DMS153 (cell line): ENCODE measurements at regions not wholly inside any gene's neighbourhood (a gene's known extent, or its start where the extent isn't known, plus 50 kb on each side); places are given as distances from the start of the nearest gene placed in this dataset.
"Not testable (repeated sequence)": the region's sequence is repeated elsewhere in the genome, so short reads cannot be mapped to it uniquely, and the experiment has no call there.

ENCODE experiments used
- DNase-seq: peaks from one replicate; lab custom pipeline; 2025; lab: John Stamatoyannopoulos, UW

- DNase-seq: no peak
These were observed 86.7 kb upstream of the CTAGE1 start for GRCh38 chr18:22504251-22505030.

- no peak for DNase-seq
These were observed 87.5 kb upstream of the CTAGE1 start for GRCh38 chr18:22505141-22505591.

- no peak for DNase-seq
These were observed 89.3 kb upstream of the CTAGE1 start for GRCh38 chr18:22507055-22507454.

GRCh38 chr18:22509423-22509822 lies 91.7 kb upstream of the CTAGE1 start:
- no peak for DNase-seq

- DNase-seq: no peak
These were observed 93.0 kb upstream of the CTAGE1 start for GRCh38 chr18:22510697-22511096.

- no peak for DNase-seq
These were observed 96.2 kb upstream of the CTAGE1 start for GRCh38 chr18:22513721-22514481.

- no peak for DNase-seq
These were observed 96.9 kb upstream of the CTAGE1 start for GRCh38 chr18:22514655-22515054.

GRCh38 chr18:22515250-22515649 lies 97.5 kb upstream of the CTAGE1 start:
- DNase-seq: no peak

- DNase-seq: no peak
These were observed 99.6 kb upstream of the CTAGE1 start for GRCh38 chr18:22517356-22517755.

- no peak for DNase-seq
These were observed 103.5 kb upstream of the CTAGE1 start for GRCh38 chr18:22521026-22521707.

- DNase-seq: no peak
These were observed 105.8 kb upstream of the CTAGE1 start for GRCh38 chr18:22523481-22523880.

GRCh38 chr18:22524783-22525182 lies 107.1 kb upstream of the CTAGE1 start:
- no peak for DNase-seq

- DNase-seq: no peak
These were observed 107.6 kb upstream of the CTAGE1 start for GRCh38 chr18:22525313-22525712.

GRCh38 chr18:22525883-22526282 lies 108.2 kb upstream of the CTAGE1 start:
- no peak for DNase-seq

- peak; percentile 10 for DNase-seq
These were observed 110.6 kb upstream of the CTAGE1 start for GRCh38 chr18:22528291-22528690.

GRCh38 chr18:22534706-22535105 lies 117.0 kb upstream of the CTAGE1 start:
- DNase-seq: not testable (repeated sequence)

- no peak for DNase-seq
These were observed 118.8 kb upstream of the CTAGE1 start for GRCh38 chr18:22536558-22536957.

GRCh38 chr18:22538426-22538825 lies 120.7 kb upstream of the CTAGE1 start:
- DNase-seq: no peak

GRCh38 chr18:22539051-22539765 lies 121.5 kb upstream of the CTAGE1 start:
- DNase-seq: no peak

GRCh38 chr18:22541232-22541631 lies 123.5 kb upstream of the CTAGE1 start:
- DNase-seq: no peak

GRCh38 chr18:22542406-22542835 lies 124.7 kb upstream of the CTAGE1 start:
- DNase-seq: no peak

GRCh38 chr18:22543769-22544168 lies 126.1 kb upstream of the CTAGE1 start:
- no peak for DNase-seq
